Ectodermal cell (in vitro differentiated cells): ENCODE measurements at regions not wholly inside any gene's neighbourhood (a gene's known extent, or its start where the extent isn't known, plus 50 kb on each side); places are given as distances from the start of the nearest gene placed in this dataset.

ENCODE experiments used
- H3K27ac ChIP-seq: 2 replicates; pipeline ENCODE4 v1.7.0; 2013; ENCODE audit warnings: mild to moderate bottlenecking, low read depth, low read length; ENCODE audit not compliant: insufficient read depth, poor library complexity, severe bottlenecking
- H3K27me3 ChIP-seq: 2 replicates; pipeline ENCODE4 v1.7.0; 2013; ENCODE audit warnings: mild to moderate bottlenecking, low read length; ENCODE audit not compliant: insufficient read depth, control insufficient read depth, poor library complexity, severe bottlenecking
- H3K36me3 ChIP-seq: one replicate; pipeline ENCODE4 v1.7.0; 2013; ENCODE audit warnings: low read length; ENCODE audit not compliant: control insufficient read depth, insufficient read depth
- H3K4me1 ChIP-seq: one replicate; pipeline ENCODE4 v1.7.0; 2013; ENCODE audit warnings: low read length; ENCODE audit not compliant: control insufficient read depth, insufficient read depth
- H3K4me3 ChIP-seq: 2 replicates; pipeline ENCODE4 v1.7.0; 2013; ENCODE audit warnings: low read depth, low read length, control low read depth; ENCODE audit not compliant: insufficient read depth
- H3K9me3 ChIP-seq: 2 replicates; pipeline ENCODE4 v1.7.0; 2013; ENCODE audit warnings: mild to moderate bottlenecking, low read length, moderate library complexity; ENCODE audit not compliant: control insufficient read depth
- WGBS, 2 experiments: methylation state at CpG; one replicate each; pipeline ENCODE4 v1.1.7; 2013; ENCODE audit warnings: missing lambda C conversion rate in 2 of 2; 5-methylcytosine and 5-hydroxymethylcytosine counted together

GRCh38 chr2:8580316-8581233 is 101.3 kb upstream of the ID2 start:
- H3K27ac ChIP-seq = no peak overlapping the region
- no peaks in the 10 kb centered on the region for H3K36me3 ChIP-seq
- 88 to 94% methylated on average over 16 of the region's 16 CpGs for WGBS, 2 experiments

DNA sequence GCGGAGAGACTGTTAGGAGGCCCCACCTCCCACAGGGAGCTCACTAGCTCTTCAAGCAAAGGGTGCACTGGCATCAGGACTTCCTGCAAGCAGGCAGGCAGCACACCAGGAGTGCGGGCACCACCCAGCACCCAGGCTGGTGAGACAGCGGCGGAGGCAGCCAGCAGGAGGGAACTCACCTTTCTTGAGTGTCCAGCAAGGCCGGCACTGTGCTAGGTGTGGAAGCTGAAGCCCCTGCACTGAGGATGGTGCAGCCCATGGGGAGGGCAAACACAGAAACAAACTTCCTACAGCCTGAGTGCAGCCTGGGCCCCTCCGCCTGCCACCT is 100.7 kb upstream of the ID2 start:
- Histone ChIP-seq H3K4me1 (peaks cover 10% of the 10 kb centered on the region), H3K9me3 (no peaks in the 10 kb centered on the region), H3K27ac (no peak overlapping the region), H3K4me3 (no peak overlapping the region), H3K36me3 (no peaks in the 10 kb centered on the region), H3K27me3 (peaks cover 29% of the 10 kb centered on the region)
- WGBS, 2 experiments = 79 to 85% methylated on average over 6 of the region's 6 CpGs

More at GRCh38 chr2:8580316-8581233, 101.3 kb upstream of the ID2 start:
- no peaks in the 10 kb centered on the region for H3K9me3 ChIP-seq
- peaks cover 29% of the 10 kb centered on the region for H3K27me3 ChIP-seq
- peaks cover 10% of the 10 kb centered on the region for H3K4me1 ChIP-seq
- H3K4me3 ChIP-seq = no peak overlapping the region

- Histone ChIP-seq H3K27ac (no peak overlapping the region), H3K4me3 (no peak overlapping the region), H3K27me3 (peaks cover 29% of the 10 kb centered on the region), H3K9me3 (no peaks in the 10 kb centered on the region), H3K4me1 (peaks cover 10% of the 10 kb centered on the region), H3K36me3 (no peaks in the 10 kb centered on the region)
- WGBS, 2 experiments = 94 to 95% methylated on average over 6 of the region's 6 CpGs
Measured at GRCh38 chr2:8581601-8582041, 100.2 kb upstream of the ID2 start.

DNA sequence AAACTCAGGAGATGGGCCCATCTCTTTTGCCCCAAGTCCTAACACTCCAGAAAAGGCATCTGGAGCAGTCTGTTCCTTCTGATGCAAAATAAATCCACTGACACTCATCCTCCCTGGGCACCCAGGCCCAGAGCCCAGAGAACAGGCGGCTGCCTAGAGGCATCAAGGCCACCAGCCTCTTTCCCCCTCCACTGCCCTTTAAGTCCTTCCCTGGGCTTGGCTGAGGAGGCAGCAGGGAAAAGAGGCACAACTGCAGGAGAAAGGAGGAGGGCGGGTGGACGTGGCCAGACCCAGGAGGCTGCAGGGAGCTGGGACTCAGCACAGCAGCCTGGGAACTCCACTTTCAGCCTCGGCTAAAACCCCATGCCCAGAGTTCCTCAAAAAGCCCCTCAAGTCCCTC is 99.7 kb upstream of the ID2 start:
- Histone ChIP-seq H3K36me3 (no peaks in the 10 kb centered on the region), H3K27ac (no peak overlapping the region), H3K9me3 (no peaks in the 10 kb centered on the region), H3K27me3 (peaks cover 29% of the 10 kb centered on the region), H3K4me1 (peaks cover 10% of the 10 kb centered on the region), H3K4me3 (no peak overlapping the region)
- 86 to 89% methylated on average over 4 of the region's 4 CpGs for WGBS, 2 experiments

DNA sequence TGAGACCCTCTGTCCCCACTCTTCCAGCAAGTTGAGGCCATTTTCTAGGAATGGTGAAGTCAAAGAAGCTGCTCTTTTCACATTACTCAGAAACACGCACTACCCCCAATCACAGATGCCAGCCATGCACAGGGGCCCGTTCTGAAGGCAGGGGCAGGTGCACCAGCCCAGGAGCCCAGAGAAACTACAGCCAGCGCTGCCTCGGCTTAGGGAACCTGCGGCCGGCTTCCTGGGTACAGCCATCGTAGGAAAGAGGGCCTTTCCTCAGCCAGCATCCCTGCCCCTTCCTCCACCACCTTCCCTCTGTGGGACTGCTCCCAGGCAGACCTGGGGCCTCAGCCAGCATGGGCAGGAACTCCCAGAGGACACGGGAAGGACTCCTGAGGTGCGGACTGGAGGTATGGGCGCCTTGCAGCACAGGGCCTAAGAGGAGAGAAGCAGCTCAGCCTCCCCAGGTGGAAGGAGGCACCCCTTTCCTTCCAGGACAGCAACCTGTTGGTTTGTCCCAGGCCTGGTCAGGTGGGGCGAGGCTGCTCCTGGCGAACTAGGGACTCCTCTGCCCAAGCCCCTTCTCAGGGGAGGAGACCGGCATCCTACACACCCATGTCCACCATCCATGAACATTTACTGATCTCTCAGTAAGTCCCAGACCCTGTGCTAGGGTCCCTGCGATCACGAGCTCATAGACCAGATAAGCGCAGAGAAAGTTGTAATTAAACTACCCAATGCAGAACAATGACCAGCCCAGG is 99.0 kb upstream of the ID2 start:
- no peaks in the 10 kb centered on the region for H3K36me3 ChIP-seq
- H3K4me3 ChIP-seq = no peak overlapping the region
- no peak overlapping the region for H3K27ac ChIP-seq
- peaks cover 29% of the 10 kb centered on the region for H3K27me3 ChIP-seq
- 87 to 93% methylated on average over 16 of the region's 16 CpGs for WGBS, 2 experiments
- H3K4me1 ChIP-seq = peaks cover 10% of the 10 kb centered on the region
- no peaks in the 10 kb centered on the region for H3K9me3 ChIP-seq

- Histone ChIP-seq H3K4me3 (peak overlapping the region; percentile 13), H3K36me3 (no peaks in the 10 kb centered on the region)
Measured at GRCh38 chr2:8583400-8584173, 98.3 kb upstream of the ID2 start.

GRCh38 chr2:8584174-8585066 is 97.4 kb upstream of the ID2 start:
- H3K4me3 ChIP-seq = peak overlapping the region; percentile 13
- 51 to 52% methylated on average over 29 of the region's 29 CpGs for WGBS, 2 experiments
- no peak overlapping the region for H3K27ac ChIP-seq
- peaks cover 10% of the 10 kb centered on the region for H3K4me1 ChIP-seq
- peaks cover 29% of the 10 kb centered on the region for H3K27me3 ChIP-seq
- H3K36me3 ChIP-seq = no peaks in the 10 kb centered on the region
- no peaks in the 10 kb centered on the region for H3K9me3 ChIP-seq

More at GRCh38 chr2:8583400-8584173, 98.3 kb upstream of the ID2 start:
- peaks cover 29% of the 10 kb centered on the region for H3K27me3 ChIP-seq
- no peak overlapping the region for H3K27ac ChIP-seq
- 24 to 25% methylated on average over 39 of the region's 39 CpGs for WGBS, 2 experiments
- H3K9me3 ChIP-seq = no peaks in the 10 kb centered on the region
- H3K4me1 ChIP-seq = peaks cover 10% of the 10 kb centered on the region

DNA sequence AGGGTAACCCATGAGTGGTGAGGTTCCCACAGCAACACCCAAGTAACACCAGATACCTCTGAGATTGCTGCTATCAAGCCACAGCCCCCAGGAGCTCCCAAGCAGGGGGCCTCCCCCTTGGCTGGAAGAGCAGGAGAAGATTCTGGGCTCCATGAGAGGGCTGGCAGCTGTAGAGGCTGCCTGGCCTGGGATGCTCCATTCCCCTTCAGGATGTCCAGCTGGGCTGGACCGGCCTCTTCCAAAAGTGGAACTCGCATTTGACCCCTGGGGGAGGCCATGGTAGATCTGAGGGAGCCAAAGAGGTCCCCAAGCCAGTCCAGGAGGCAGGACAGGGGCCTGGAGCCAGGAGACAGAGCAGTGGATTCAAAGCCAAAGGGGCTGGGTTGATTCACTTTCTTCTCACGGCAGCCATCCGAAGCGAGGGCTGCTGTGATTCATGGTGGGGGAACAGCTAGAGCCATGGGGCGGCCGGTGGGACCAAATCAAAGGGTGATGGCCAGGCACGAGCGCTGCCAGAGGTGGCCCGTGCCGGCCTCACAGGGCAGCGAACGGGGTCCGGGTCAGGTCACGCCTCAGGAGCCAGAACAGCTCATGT is 95.3 kb upstream of the ID2 start:
- Histone ChIP-seq H3K4me1 (peaks cover 10% of the 10 kb centered on the region), H3K36me3 (no peaks in the 10 kb centered on the region), H3K27ac (no peak overlapping the region), H3K9me3 (no peaks in the 10 kb centered on the region), H3K27me3 (peaks cover 29% of the 10 kb centered on the region), H3K4me3 (no peak overlapping the region)
- 93 to 94% methylated on average over 15 of the region's 15 CpGs for WGBS, 2 experiments

- H3K27me3 ChIP-seq = peaks cover 25% of the 10 kb centered on the region
- 90% methylated on average over 19 of the region's 19 CpGs for WGBS, 2 experiments
- H3K27ac ChIP-seq = no peak overlapping the region
- H3K4me1 ChIP-seq = peaks cover 10% of the 10 kb centered on the region
- H3K4me3 ChIP-seq = no peak overlapping the region
- no peaks in the 10 kb centered on the region for H3K36me3 ChIP-seq
- no peaks in the 10 kb centered on the region for H3K9me3 ChIP-seq
Measured at GRCh38 chr2:8587251-8587791, 94.5 kb upstream of the ID2 start.
